ENCODE measurements at regions not wholly inside any gene's neighbourhood (a gene's known extent, or its start where the extent isn't known, plus 50 kb on each side); places are given as distances from the start of the nearest gene placed in this dataset.
A peak's percentile ranks its signal among the peaks of the same experiment; 100 is the strongest.

DNA sequence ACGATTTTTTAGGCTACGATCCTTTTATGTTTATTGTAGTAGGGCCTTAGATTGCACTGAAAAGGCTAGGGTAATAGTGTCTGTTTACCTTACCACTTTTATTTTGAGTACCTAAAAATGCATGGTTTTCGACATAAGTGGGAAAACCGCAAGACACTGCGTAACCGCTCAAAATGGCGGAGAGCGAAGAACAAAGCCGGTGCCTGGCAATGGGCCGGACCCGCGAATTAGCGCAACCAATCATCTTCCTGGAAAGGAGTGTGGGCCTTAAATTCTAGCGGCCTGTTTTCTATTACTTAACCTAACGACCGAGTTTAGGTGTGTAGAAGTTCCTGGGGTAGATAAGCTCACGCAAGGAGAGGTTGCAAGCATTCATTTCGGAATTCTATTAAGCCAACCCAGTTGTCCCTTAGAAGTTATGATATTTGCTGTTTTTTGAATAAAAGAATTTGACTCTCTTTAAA, 118.0 kb downstream of the HFE start:
- intact Hi-C loops (cut with micrococcal nuclease; ENCODE audit: unreplicated experiment): loop anchor here (2.0 to 10.0 kb wide), 2 partner anchors 46 to 930 kb away; a partner anchor contains a TSS
- BruUV-seq (replicated peaks): TSS peak; percentile 84

GRCh38 chr6:26205625-26206574, 118.7 kb downstream of the HFE start:
- peaks cover 15% of the 10 kb centered on the region for H3K36me3 Mint-ChIP-seq (ENCODE audit: insufficient read depth, unreplicated experiment)
- Histone ChIP-seq H3K9me3 (no peaks in the 10 kb centered on the region), H3K4me1 (peaks cover 9% of the 10 kb centered on the region; the same call in 1 of the 2 replicates), H3K4me3 (ENCODE audit: low read depth, low read length) (peak overlapping the region; percentile 90), H3K36me3 (ENCODE audit: control insufficient read depth, insufficient read depth, low read length) (no peaks in the 10 kb centered on the region), H3K27me3 (replicated peaks; ENCODE audit: control insufficient read depth, insufficient read depth, low read length) (no peaks in the 10 kb centered on the region)
- intact Hi-C loops (cut with micrococcal nuclease; ENCODE audit: unreplicated experiment): loop anchor here (2.0 to 10.0 kb wide), 2 partner anchors 45 to 929 kb away; a partner anchor contains a TSS
- no peaks in the 10 kb centered on the region for H3K4me1 Mint-ChIP-seq (ENCODE audit: low read depth, unreplicated experiment)
- H3K4me3 Mint-ChIP-seq (ENCODE audit: unreplicated experiment): no peak overlapping the region
- ChIA-PET POLR2A (interaction anchor here (1.0 to 3.1 kb wide), 10 partner anchors 9 to 174 kb away, joined by 3 to 87 read pairs (median 6); a partner anchor contains a TSS), CTCF (no interaction called here)
- no peak for TF ChIP-seq CTCF (IDR thresholded peaks at IDR 0.05; ENCODE audit: insufficient read depth in 1 of 2, low read depth in 1 of 2, low read length in 1 of 2, severe bottlenecking in 1 of 2, unreplicated experiment in 1 of 2)
- no peak for DNase-seq
- H3K9me3 Mint-ChIP-seq (ENCODE audit: unreplicated experiment): no peaks in the 10 kb centered on the region
- no peak overlapping the region for H3K27ac Mint-ChIP-seq (ENCODE audit: unreplicated experiment)
- BruUV-seq (replicated peaks): no TSS peak
- no peaks in the 10 kb centered on the region for H3K27me3 Mint-ChIP-seq (ENCODE audit: insufficient read depth, unreplicated experiment)

More for the DNA sequence above, 118.0 kb downstream of the HFE start:
- no peaks in the 10 kb centered on the region for H3K27me3 ChIP-seq (replicated peaks; ENCODE audit: control insufficient read depth, insufficient read depth, low read length)
- no peak overlapping the region for H3K27ac Mint-ChIP-seq (ENCODE audit: unreplicated experiment)
- no peak for TF ChIP-seq CTCF (IDR thresholded peaks at IDR 0.05; ENCODE audit: insufficient read depth in 1 of 2, low read depth in 1 of 2, low read length in 1 of 2, severe bottlenecking in 1 of 2, unreplicated experiment in 1 of 2)
- peak overlapping the region; percentile 90 for H3K4me3 ChIP-seq (ENCODE audit: low read depth, low read length)
- no peaks in the 10 kb centered on the region for H3K9me3 ChIP-seq
- H3K4me1 ChIP-seq: peaks cover 9% of the 10 kb centered on the region
- peaks cover 16% of the 10 kb centered on the region for H3K36me3 Mint-ChIP-seq (ENCODE audit: insufficient read depth, unreplicated experiment)
- no peaks in the 10 kb centered on the region for H3K4me1 Mint-ChIP-seq (ENCODE audit: low read depth, unreplicated experiment)
- CTCF ChIA-PET: no interaction called here
- no peaks in the 10 kb centered on the region for H3K36me3 ChIP-seq (ENCODE audit: control insufficient read depth, insufficient read depth, low read length)
- no peaks in the 10 kb centered on the region for H3K9me3 Mint-ChIP-seq (ENCODE audit: unreplicated experiment)
- no peaks in the 10 kb centered on the region for H3K27me3 Mint-ChIP-seq (ENCODE audit: insufficient read depth, unreplicated experiment)
- peak; percentile 75 to 78 for DNase-seq
- POLR2A ChIA-PET: interaction anchor here (1.0 to 3.1 kb wide), 10 partner anchors 8 to 173 kb away, joined by 3 to 87 read pairs (median 6); a partner anchor contains a TSS
- no peak overlapping the region for H3K4me3 Mint-ChIP-seq (ENCODE audit: unreplicated experiment)

All from Caco-2 (cell line).